Endodermal cell (in vitro differentiated cells): ENCODE measurements at regions not wholly inside any gene's neighbourhood (a gene's known extent, or its start where the extent isn't known, plus 50 kb on each side); places are given as distances from the start of the nearest gene placed in this dataset.

Experiments
- DNase-seq: peaks from one replicate; pipeline ENCODE4 v3.0.0-alpha.2; 2017
- H3K27ac ChIP-seq: 2 replicates; pipeline ENCODE4 v1.5.1; 2013; ENCODE audit warnings: mild to moderate bottlenecking, low read depth, low read length, moderate library complexity
- H3K27me3 ChIP-seq: 2 replicates; pipeline ENCODE4 v1.6.1; 2013; ENCODE audit warnings: mild to moderate bottlenecking, low read length, moderate library complexity; ENCODE audit not compliant: insufficient read depth, control insufficient read depth, poor library complexity, severe bottlenecking
- H3K36me3 ChIP-seq: 2 replicates; pipeline ENCODE4 v1.7.0; 2013; ENCODE audit warnings: mild to moderate bottlenecking, low read length, moderate library complexity; ENCODE audit not compliant: control insufficient read depth, insufficient read depth
- H3K4me1 ChIP-seq: one replicate; pipeline ENCODE4 v1.7.0; 2013; ENCODE audit warnings: low read length; ENCODE audit not compliant: control insufficient read depth, insufficient read depth
- H3K4me3 ChIP-seq: 2 replicates; pipeline ENCODE4 v1.5.1; 2013; ENCODE audit warnings: mild to moderate bottlenecking, low read length, moderate library complexity
- H3K9ac ChIP-seq: 2 replicates; pipeline ENCODE4 v1.6.1; 2013; ENCODE audit warnings: mild to moderate bottlenecking, low read length, moderate library complexity; ENCODE audit not compliant: poor library complexity, severe bottlenecking; ENCODE audit errors: extremely low read depth
- H3K9me3 ChIP-seq: 2 replicates; pipeline ENCODE4 v1.6.1; 2013; ENCODE audit warnings: mild to moderate bottlenecking, low read length, moderate library complexity; ENCODE audit not compliant: control insufficient read depth
- H3K27ac Mint-ChIP-seq: 2 replicates; pipeline ENCODE4 v1.8.0; 2020; ENCODE audit warnings: mixed read lengths
- H3K27me3 Mint-ChIP-seq: 2 replicates; pipeline ENCODE4 v1.8.0; 2021; ENCODE audit warnings: mild to moderate bottlenecking, mixed read lengths; ENCODE audit not compliant: insufficient read depth
- H3K36me3 Mint-ChIP-seq: 2 replicates; pipeline ENCODE4 v1.8.0; 2020; ENCODE audit warnings: low read depth, mixed read lengths
- H3K4me1 Mint-ChIP-seq: 2 replicates; pipeline ENCODE4 v1.8.0; 2020; ENCODE audit warnings: mixed read lengths
- H3K4me3 Mint-ChIP-seq: 2 replicates; pipeline ENCODE4 v1.8.0; 2020; ENCODE audit warnings: mild to moderate bottlenecking, moderate library complexity, mixed read lengths
- H3K9me3 Mint-ChIP-seq: 2 replicates; pipeline ENCODE4 v1.8.0; 2020; ENCODE audit warnings: mild to moderate bottlenecking, mixed read lengths
- WGBS, 2 experiments: methylation state at CpG; one replicate each; pipeline versions ENCODE4 v1.1.5 to v1.1.7; 2013; ENCODE audit warnings: missing lambda C conversion rate in 2 of 2, mixed read lengths in 1 of 2; ENCODE audit not compliant: insufficient coverage in 1 of 2, insufficient read length in 1 of 2; 5-methylcytosine and 5-hydroxymethylcytosine counted together
- TF ChIP-seq, protein P1 (sequence below): fragments of 200-600 bp; sonication (generic); conservative IDR thresholded peaks from 2 replicates; pipeline ENCODE4 v1.5.0; 2021; ENCODE audit warnings: antibody characterized with exemption, mild to moderate bottlenecking

DNA sequence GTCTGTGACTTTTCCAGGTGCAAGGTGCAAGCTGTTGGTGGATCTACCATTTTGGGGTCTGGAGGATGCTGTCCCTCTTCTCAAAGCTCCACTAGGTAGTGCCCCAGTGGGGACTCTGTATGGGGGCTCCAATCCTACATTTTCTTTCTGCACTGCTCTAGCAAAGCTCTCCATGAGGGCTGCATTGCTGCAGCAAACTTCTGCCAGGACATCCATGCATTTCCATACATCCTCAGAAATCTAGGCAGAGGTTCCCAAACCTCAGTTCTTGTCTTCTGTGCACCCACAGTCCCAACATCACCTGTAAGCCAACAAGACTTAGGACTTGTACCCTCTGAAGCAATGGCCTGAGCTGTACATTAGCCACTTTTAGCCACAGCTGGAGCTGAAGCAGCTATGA is 694.5 kb upstream of the BCHE start:
- Histone ChIP-seq H3K4me3 (peak overlapping the region; percentile 36), H3K27me3 (no peaks in the 10 kb centered on the region), H3K9me3 (peaks cover 28% of the 10 kb centered on the region), H3K9ac (no peak overlapping the region), H3K27ac (no peak overlapping the region), H3K4me1 (peaks cover 5% of the 10 kb centered on the region), H3K36me3 (no peaks in the 10 kb centered on the region)
- no peaks in the 10 kb centered on the region for H3K27me3 Mint-ChIP-seq
- peaks cover 10% of the 10 kb centered on the region for H3K4me1 Mint-ChIP-seq
- H3K9me3 Mint-ChIP-seq, result peaks cover 28% of the 10 kb centered on the region
- TF ChIP-seq, protein P1, sequence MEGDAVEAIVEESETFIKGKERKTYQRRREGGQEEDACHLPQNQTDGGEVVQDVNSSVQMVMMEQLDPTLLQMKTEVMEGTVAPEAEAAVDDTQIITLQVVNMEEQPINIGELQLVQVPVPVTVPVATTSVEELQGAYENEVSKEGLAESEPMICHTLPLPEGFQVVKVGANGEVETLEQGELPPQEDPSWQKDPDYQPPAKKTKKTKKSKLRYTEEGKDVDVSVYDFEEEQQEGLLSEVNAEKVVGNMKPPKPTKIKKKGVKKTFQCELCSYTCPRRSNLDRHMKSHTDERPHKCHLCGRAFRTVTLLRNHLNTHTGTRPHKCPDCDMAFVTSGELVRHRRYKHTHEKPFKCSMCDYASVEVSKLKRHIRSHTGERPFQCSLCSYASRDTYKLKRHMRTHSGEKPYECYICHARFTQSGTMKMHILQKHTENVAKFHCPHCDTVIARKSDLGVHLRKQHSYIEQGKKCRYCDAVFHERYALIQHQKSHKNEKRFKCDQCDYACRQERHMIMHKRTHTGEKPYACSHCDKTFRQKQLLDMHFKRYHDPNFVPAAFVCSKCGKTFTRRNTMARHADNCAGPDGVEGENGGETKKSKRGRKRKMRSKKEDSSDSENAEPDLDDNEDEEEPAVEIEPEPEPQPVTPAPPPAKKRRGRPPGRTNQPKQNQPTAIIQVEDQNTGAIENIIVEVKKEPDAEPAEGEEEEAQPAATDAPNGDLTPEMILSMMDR, result no peak
- H3K4me3 Mint-ChIP-seq, result no peak overlapping the region
- peaks cover 5% of the 10 kb centered on the region for H3K36me3 Mint-ChIP-seq
- no peak for DNase-seq
- H3K27ac Mint-ChIP-seq, result no peak overlapping the region

- no peak overlapping the region for H3K27ac Mint-ChIP-seq
- H3K9me3 Mint-ChIP-seq, result peaks cover 20% of the 10 kb centered on the region
- WGBS, 2 experiments, result 20% methylated on average over 1 of the region's 2 CpGs; no CpG with 5 or more reads in 1 of the 2 experiments
- no peaks in the 10 kb centered on the region for H3K27me3 Mint-ChIP-seq
- TF ChIP-seq, protein P1, result no peak
- peaks cover under 1% of the 10 kb centered on the region for H3K36me3 Mint-ChIP-seq
- H3K4me3 ChIP-seq, result no peak overlapping the region
- H3K27ac ChIP-seq, result no peak overlapping the region
- no peak overlapping the region for H3K4me3 Mint-ChIP-seq
- H3K4me1 Mint-ChIP-seq, result no peaks in the 10 kb centered on the region
- no peak for DNase-seq
- peaks cover 19% of the 10 kb centered on the region for H3K9me3 ChIP-seq
- no peak overlapping the region for H3K9ac ChIP-seq
- no peaks in the 10 kb centered on the region for H3K4me1 ChIP-seq
- H3K27me3 ChIP-seq, result no peaks in the 10 kb centered on the region
- H3K36me3 ChIP-seq, result no peaks in the 10 kb centered on the region
Observed at GRCh38 chr3:166527325-166527724, 690.1 kb upstream of the BCHE start.

DNA sequence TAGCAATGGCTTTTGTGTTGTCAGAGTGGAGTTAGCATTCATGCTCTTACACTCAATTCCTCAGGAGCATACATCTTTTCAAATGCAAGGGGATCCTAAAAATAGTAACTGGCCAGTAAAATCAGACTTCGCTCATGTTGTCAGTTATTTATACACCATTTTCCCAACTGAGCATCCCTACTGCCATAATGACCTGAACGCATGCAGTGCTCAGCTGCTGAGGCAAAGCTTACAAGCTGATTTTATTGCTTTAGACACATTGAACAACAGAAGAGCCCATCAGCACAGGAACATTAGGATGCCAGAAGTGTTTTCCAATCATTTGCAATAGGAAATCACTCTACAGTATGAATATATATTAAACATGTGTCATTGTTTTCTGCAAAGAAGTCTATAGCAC is 689.7 kb upstream of the BCHE start:
- WGBS, 2 experiments, result 91 to 96% methylated on average over 2 of the region's 2 CpGs
- H3K9ac ChIP-seq, result no peak overlapping the region
- H3K4me1 ChIP-seq, result peaks cover 3% of the 10 kb centered on the region
- no peaks in the 10 kb centered on the region for H3K36me3 Mint-ChIP-seq
- no peaks in the 10 kb centered on the region for H3K27me3 Mint-ChIP-seq
- H3K27ac Mint-ChIP-seq, result no peak overlapping the region
- no peaks in the 10 kb centered on the region for H3K27me3 ChIP-seq
- H3K36me3 ChIP-seq, result no peaks in the 10 kb centered on the region
- TF ChIP-seq, protein P1, result no peak
- no peak for DNase-seq
- peaks cover 2% of the 10 kb centered on the region for H3K4me1 Mint-ChIP-seq
- H3K4me3 Mint-ChIP-seq, result no peak overlapping the region
- peaks cover 16% of the 10 kb centered on the region for H3K9me3 Mint-ChIP-seq
- H3K9me3 ChIP-seq, result peaks cover 15% of the 10 kb centered on the region
- no peak overlapping the region for H3K27ac ChIP-seq
- H3K4me3 ChIP-seq, result no peak overlapping the region
